OCI-LY3 (cell line): ENCODE measurements at regions not wholly inside any gene's neighbourhood (a gene's known extent, or its start where the extent isn't known, plus 50 kb on each side); places are given as distances from the start of the nearest gene placed in this dataset.

Source experiments
- H2AFZ ChIP-seq: fragments of 200-600, 300-600 bp; shearing (Covaris generic); 2 replicates; pipeline ENCODE4 v1.6.0; 2014; ENCODE audit warnings: antibody characterized with exemption, low read depth, low read length
- H3K27ac ChIP-seq: fragments of 200-600, 300-600 bp; sonication (generic); 2 replicates; pipeline ENCODE4 v1.5.1; 2014; ENCODE audit warnings: mild to moderate bottlenecking, low read length, moderate library complexity, mixed read lengths
- H3K27me3 ChIP-seq: fragments of 200-600, 300-600 bp; sonication (generic); 2 replicates; pipeline ENCODE4 v1.6.1; 2014; ENCODE audit warnings: low read depth, low read length, mixed read lengths
- H3K36me3 ChIP-seq: fragments of 200-600, 300-600 bp; sonication (generic); replicated peaks from 2 replicates; pipeline ENCODE3; 2014; ENCODE audit warnings: low read depth, low read length, mixed read lengths
- H3K4me1 ChIP-seq: fragments of 300-600, 200-600 bp; sonication (generic); 2 replicates; pipeline ENCODE4 v1.6.1; 2014; ENCODE audit warnings: low read length, mixed read lengths
- H3K4me2 ChIP-seq: fragments of 200-600, 300-600 bp; sonication (generic); 2 replicates; pipeline ENCODE4 v1.6.1; 2014; ENCODE audit warnings: low read length, mixed read lengths
- H3K4me3 ChIP-seq: fragments of 300-600, 200-600 bp; sonication (generic); 2 replicates; pipeline ENCODE4 v1.5.1; 2014; ENCODE audit warnings: antibody characterized with exemption, mild to moderate bottlenecking, low read length, moderate library complexity
- H3K79me2 ChIP-seq: fragments of 300-600, 200-600 bp; shearing (Covaris generic); 2 replicates; pipeline ENCODE4 v1.6.1; 2014; ENCODE audit warnings: mild to moderate bottlenecking, low read length, mixed read lengths
- H3K9ac ChIP-seq: fragments of 300-600, 200-600 bp; shearing (Covaris generic); 2 replicates; pipeline ENCODE4 v1.6.0; 2014; ENCODE audit warnings: mild to moderate bottlenecking, low read length, moderate library complexity
- H3K9me3 ChIP-seq: fragments of 200-600, 300-600 bp; shearing (Covaris generic); 2 replicates; pipeline ENCODE4 v1.6.1; 2014; ENCODE audit warnings: low read length, mixed read lengths; ENCODE audit not compliant: insufficient read depth
- H4K20me1 ChIP-seq: fragments of 200-600, 300-600 bp; sonication (generic); 2 replicates; pipeline ENCODE4 v1.6.1; 2016; ENCODE audit warnings: low read length, mixed read lengths; ENCODE audit not compliant: insufficient read depth
- CTCF ChIP-seq: fragments of 200-600, 300-600 bp; sonication (generic); IDR thresholded peaks from 2 replicates; pipeline ENCODE4 v1.5.1; 2014; ENCODE audit warnings: antibody characterized with exemption, low read length, low read depth
- EZH2phosphoT487 ChIP-seq: fragments of 200-600 bp; shearing (Covaris generic); IDR thresholded peaks from 2 replicates; pipeline ENCODE4 v1.6.1; 2018; ENCODE audit warnings: antibody characterized with exemption, mixed run types, low read depth

GRCh38 chr20:61067221-61067620 is 184.8 kb upstream of the CDH4 start:
- Histone ChIP-seq H3K27me3 (peaks cover 7% of the 10 kb centered on the region; the same call in 1 of the 2 replicates), H3K36me3 (no peaks in the 10 kb centered on the region), H3K79me2 (no peaks in the 10 kb centered on the region), H3K4me3 (no peak overlapping the region), H3K4me1 (peaks cover 18% of the 10 kb centered on the region), H3K9me3 (no peaks in the 10 kb centered on the region), H2AFZ (no peak overlapping the region), H3K9ac (no peak overlapping the region), H3K4me2 (peak overlapping the region; percentile 61), H4K20me1 (no peaks in the 10 kb centered on the region), H3K27ac (no peak overlapping the region)
- TF ChIP-seq CTCF (no peak), EZH2phosphoT487 (no peak)

- no peak overlapping the region for H2AFZ ChIP-seq
- peak; percentile 10; the same call in 1 of the 2 replicates for TF ChIP-seq CTCF
- TF ChIP-seq EZH2phosphoT487: no peak
- H3K4me3 ChIP-seq: no peak overlapping the region
- peaks cover 27% of the 10 kb centered on the region for H3K4me1 ChIP-seq
- H3K27me3 ChIP-seq: peaks cover 7% of the 10 kb centered on the region; the same call in 1 of the 2 replicates
- H4K20me1 ChIP-seq: no peaks in the 10 kb centered on the region
- no peaks in the 10 kb centered on the region for H3K36me3 ChIP-seq
- no peaks in the 10 kb centered on the region for H3K9me3 ChIP-seq
- H3K27ac ChIP-seq: no peak overlapping the region
- no peaks in the 10 kb centered on the region for H3K79me2 ChIP-seq
- H3K4me2 ChIP-seq: peak overlapping the region; percentile 38
- no peak overlapping the region for H3K9ac ChIP-seq
Measured at GRCh38 chr20:61072398-61072797, 179.7 kb upstream of the CDH4 start.

- Histone ChIP-seq H3K4me1 (peaks cover 21% of the 10 kb centered on the region), H3K4me3 (no peak overlapping the region), H3K27ac (no peak overlapping the region), H4K20me1 (no peaks in the 10 kb centered on the region), H3K79me2 (no peaks in the 10 kb centered on the region), H3K4me2 (peak overlapping the region; percentile 38; the same call in 1 of the 2 replicates), H2AFZ (no peak overlapping the region), H3K27me3 (peaks cover 7% of the 10 kb centered on the region; the same call in 1 of the 2 replicates), H3K36me3 (no peaks in the 10 kb centered on the region), H3K9ac (no peak overlapping the region), H3K9me3 (no peaks in the 10 kb centered on the region)
- no peak for TF ChIP-seq EZH2phosphoT487
- TF ChIP-seq CTCF: no peak
Measured at GRCh38 chr20:61073376-61073775, 178.7 kb upstream of the CDH4 start.

GRCh38 chr20:61082720-61083119 is 169.3 kb upstream of the CDH4 start:
- Histone ChIP-seq H3K9ac (no peak overlapping the region), H3K27me3 (no peaks in the 10 kb centered on the region; the same call in 1 of the 2 replicates), H3K9me3 (no peaks in the 10 kb centered on the region)

More at GRCh38 chr20:61082720-61083119, 169.3 kb upstream of the CDH4 start:
- Histone ChIP-seq H3K36me3 (no peaks in the 10 kb centered on the region), H3K27ac (no peak overlapping the region), H2AFZ (no peak overlapping the region), H3K4me1 (no peaks in the 10 kb centered on the region), H3K4me2 (no peak overlapping the region), H3K79me2 (no peaks in the 10 kb centered on the region), H3K4me3 (no peak overlapping the region), H4K20me1 (no peaks in the 10 kb centered on the region)
- TF ChIP-seq CTCF (no peak), EZH2phosphoT487 (no peak)
